Fibroblast of lung (primary cell): ENCODE measurements at regions not wholly inside any gene's neighbourhood (a gene's known extent, or its start where the extent isn't known, plus 50 kb on each side); places are given as distances from the start of the nearest gene placed in this dataset.

Experiments
- DNase-seq, 2 donors: peaks; one replicate each; pipeline versions ENCODE4 v3.0.0 to v3.0.0-alpha.2; 2010; ENCODE audit warnings: low read depth in 2 of 2
- H2AFZ ChIP-seq: 2 replicates; pipeline ENCODE4 v1.5.1; 2012; ENCODE audit warnings: low read length, control low read depth, inconsistent platforms
- H3K27ac ChIP-seq: 2 replicates; pipeline ENCODE4 v1.5.1; 2011; ENCODE audit warnings: low read length, control low read depth; ENCODE audit not compliant: insufficient read depth
- H3K27me3 ChIP-seq: 2 replicates; pipeline ENCODE4 v1.5.1; 2011; ENCODE audit warnings: mild to moderate bottlenecking, low read length; ENCODE audit not compliant: control insufficient read depth, insufficient read depth
- H3K36me3 ChIP-seq: 2 replicates; pipeline ENCODE4 v1.5.1; 2011; ENCODE audit warnings: low read length; ENCODE audit not compliant: control insufficient read depth, insufficient read depth
- H3K4me1 ChIP-seq: 2 replicates; pipeline ENCODE4 v1.5.1; 2011; ENCODE audit warnings: low read length; ENCODE audit not compliant: control insufficient read depth, insufficient read depth; ENCODE audit errors: extremely low read depth
- H3K4me2 ChIP-seq: 2 replicates; pipeline ENCODE4 v1.5.1; 2011; ENCODE audit warnings: low read length, control low read depth; ENCODE audit not compliant: insufficient read depth; ENCODE audit errors: extremely low read depth
- H3K4me3 ChIP-seq, 4 experiments: fragments of 200-600 bp in 1 of 4; sonication (generic) in 1 of 4; replicated peaks in 1 of 4; 2 replicates each; pipeline ENCODE4 v1.5.1; 2011 to 2016; ENCODE audit warnings: low read length in 4 of 4, low read depth in 3 of 4, mild to moderate bottlenecking in 3 of 4, control low read depth in 2 of 4, inconsistent platforms in 1 of 4, mixed read lengths in 1 of 4; ENCODE audit not compliant: insufficient read depth in 1 of 4; ENCODE audit errors: control extremely low read depth in 1 of 4
- H3K79me2 ChIP-seq: 2 replicates; pipeline ENCODE4 v1.5.1; 2012; ENCODE audit warnings: mild to moderate bottlenecking, low read length, inconsistent platforms; ENCODE audit not compliant: control insufficient read depth, insufficient read depth
- H3K9ac ChIP-seq: 2 replicates; pipeline ENCODE4 v1.5.1; 2011; ENCODE audit warnings: mild to moderate bottlenecking, low read length, control low read depth; ENCODE audit not compliant: insufficient read depth
- H3K9me3 ChIP-seq: 2 replicates; pipeline ENCODE4 v1.5.1; 2012; ENCODE audit warnings: low read depth, low read length; ENCODE audit not compliant: control insufficient read depth, insufficient read depth
- H4K20me1 ChIP-seq: 2 replicates; pipeline ENCODE4 v1.5.1; 2011; ENCODE audit warnings: low read length; ENCODE audit not compliant: control insufficient read depth, insufficient read depth; ENCODE audit errors: extremely low read depth
- CTCF ChIP-seq, 2 donors: IDR thresholded peaks in 1 of 2; conservative IDR thresholded peaks in 1 of 2; 1 replicate in 1 of 2; 2 replicates in 1 of 2; pipeline ENCODE4 v1.5.1; 2011 to 2012; ENCODE audit warnings: low read length in 2 of 2, control low read depth in 1 of 2, inconsistent platforms in 1 of 2, low read depth in 1 of 2, mild to moderate bottlenecking in 1 of 2
- EZH2 ChIP-seq: IDR thresholded peaks from 2 replicates; pipeline ENCODE4 v1.5.1; 2012; ENCODE audit warnings: low read length, control low read depth, mild to moderate bottlenecking; ENCODE audit errors: missing control alignments

GRCh38 chr1:213649373-213649772 lies 338.4 kb upstream of the PROX1 start:
- Histone ChIP-seq H3K36me3 (no peaks in the 10 kb centered on the region), H4K20me1 (no peaks in the 10 kb centered on the region), H2AFZ (no peak overlapping the region), H3K79me2 (no peaks in the 10 kb centered on the region), H3K4me2 (no peak overlapping the region), H3K4me1 (no peaks in the 10 kb centered on the region), H3K4me3 (no peak overlapping the region), H3K27me3 (no peaks in the 10 kb centered on the region), H3K9ac (no peak overlapping the region), H3K27ac (no peak overlapping the region), H3K9me3 (no peaks in the 10 kb centered on the region)
- TF ChIP-seq EZH2 (no peak), CTCF (conservative IDR thresholded peaks at IDR 0.05 in 1 of 2, IDR thresholded peaks at IDR 0.05 in 1 of 2; ENCODE audit: low read depth in 1 of 2, low read length in 2 of 2) (no peak)
- no peak for DNase-seq

GRCh38 chr1:213650603-213651002 lies 337.2 kb upstream of the PROX1 start:
- H3K27me3 ChIP-seq: no peaks in the 10 kb centered on the region
- no peaks in the 10 kb centered on the region for H3K36me3 ChIP-seq

GRCh38 chr1:213651077-213651476 lies 336.7 kb upstream of the PROX1 start:
- Histone ChIP-seq H2AFZ (no peak overlapping the region), H3K4me2 (no peak overlapping the region), H3K4me1 (no peaks in the 10 kb centered on the region), H3K4me3 (no peak overlapping the region), H3K9ac (no peak overlapping the region), H3K79me2 (no peaks in the 10 kb centered on the region), H3K27ac (no peak overlapping the region), H3K9me3 (no peaks in the 10 kb centered on the region), H3K27me3 (no peaks in the 10 kb centered on the region), H4K20me1 (no peaks in the 10 kb centered on the region), H3K36me3 (no peaks in the 10 kb centered on the region)
- TF ChIP-seq EZH2 (no peak), CTCF (conservative IDR thresholded peaks at IDR 0.05 in 1 of 2, IDR thresholded peaks at IDR 0.05 in 1 of 2; ENCODE audit: low read depth in 1 of 2, low read length in 2 of 2) (no peak)
- DNase-seq: no peak

More at GRCh38 chr1:213650603-213651002, 337.2 kb upstream of the PROX1 start:
- no peak overlapping the region for H3K27ac ChIP-seq
- no peaks in the 10 kb centered on the region for H4K20me1 ChIP-seq
- TF ChIP-seq CTCF (conservative IDR thresholded peaks at IDR 0.05 in 1 of 2, IDR thresholded peaks at IDR 0.05 in 1 of 2; ENCODE audit: low read depth in 1 of 2, low read length in 2 of 2): no peak
- TF ChIP-seq EZH2: no peak
- no peak overlapping the region for H3K4me2 ChIP-seq
- no peaks in the 10 kb centered on the region for H3K9me3 ChIP-seq
- no peak for DNase-seq
- H2AFZ ChIP-seq: no peak overlapping the region
- no peaks in the 10 kb centered on the region for H3K4me1 ChIP-seq
- H3K4me3 ChIP-seq: no peak overlapping the region
- H3K9ac ChIP-seq: no peak overlapping the region
- H3K79me2 ChIP-seq: no peaks in the 10 kb centered on the region
